HG02571 (cell line): ENCODE measurements at regions not wholly inside any gene's neighbourhood (a gene's known extent, or its start where the extent isn't known, plus 50 kb on each side); places are given as distances from the start of the nearest gene placed in this dataset.
"Not testable (repeated sequence)": the region's sequence is repeated elsewhere in the genome, so short reads cannot be mapped to it uniquely, and the experiment has no call there.

Experiments used
- ATAC-seq: cut with Tn5 transposase; IDR thresholded peaks from one replicate; pipeline ENCODE4 v1.9.1; 2021; ENCODE audit warnings: mild to moderate bottlenecking, moderate library complexity; ENCODE audit not compliant: unreplicated experiment

- peak; percentile 62 for ATAC-seq
Observed at GRCh38 chr13:44300895-44301638, 72.6 kb upstream of the SERP2 start.

GRCh38 chr13:44301639-44302015 lies 72.0 kb upstream of the SERP2 start:
- ATAC-seq: no peak

DNA sequence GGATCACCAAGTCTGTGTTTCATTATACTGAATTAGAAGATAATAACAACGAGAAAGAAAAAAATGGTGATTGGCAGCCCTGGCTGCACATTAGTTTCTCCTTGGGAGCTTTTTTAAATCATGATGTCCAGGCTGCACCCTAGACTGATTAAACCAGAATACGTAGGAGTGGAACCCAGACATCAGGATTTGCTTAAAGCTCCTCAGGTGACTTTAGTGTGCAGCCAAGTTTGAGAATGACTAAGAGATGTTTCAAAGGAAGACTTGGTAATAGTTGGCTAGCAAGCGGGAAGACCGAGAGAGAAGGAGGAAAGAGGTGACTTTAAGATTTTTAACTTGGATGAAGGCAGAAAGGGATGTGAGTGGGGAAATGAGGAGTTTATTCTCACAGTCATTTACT lies 71.4 kb upstream of the SERP2 start:
- ATAC-seq: no peak

DNA sequence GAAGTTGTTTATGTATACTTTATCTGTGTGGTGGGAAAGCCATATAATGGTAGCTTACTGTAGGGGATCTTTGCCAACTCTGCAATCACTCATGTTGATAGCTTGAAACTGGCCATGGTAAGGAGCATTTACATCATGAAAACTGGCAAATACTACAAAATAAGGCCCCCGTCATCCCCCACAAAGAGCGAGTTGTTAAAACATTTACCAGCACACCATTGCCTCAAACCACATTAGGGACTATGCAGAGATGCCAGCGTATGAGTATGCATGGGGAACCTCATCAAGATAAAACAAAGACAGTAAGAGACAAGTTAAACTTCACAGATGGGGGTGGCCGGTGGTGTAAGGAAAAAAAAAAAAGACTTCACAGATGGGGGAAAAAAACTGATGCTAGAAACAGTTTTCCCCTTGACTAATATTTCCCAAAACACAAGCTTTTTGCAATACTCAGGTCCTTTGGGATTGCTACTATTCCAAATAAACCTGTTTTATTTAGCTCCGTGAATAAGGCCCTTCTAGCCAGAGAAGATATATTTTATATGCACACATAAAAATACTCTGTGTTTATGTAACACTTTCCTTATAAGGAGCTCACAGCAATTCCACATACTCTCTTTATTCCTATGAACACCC lies 70.6 kb upstream of the SERP2 start:
- ATAC-seq: no peak

DNA sequence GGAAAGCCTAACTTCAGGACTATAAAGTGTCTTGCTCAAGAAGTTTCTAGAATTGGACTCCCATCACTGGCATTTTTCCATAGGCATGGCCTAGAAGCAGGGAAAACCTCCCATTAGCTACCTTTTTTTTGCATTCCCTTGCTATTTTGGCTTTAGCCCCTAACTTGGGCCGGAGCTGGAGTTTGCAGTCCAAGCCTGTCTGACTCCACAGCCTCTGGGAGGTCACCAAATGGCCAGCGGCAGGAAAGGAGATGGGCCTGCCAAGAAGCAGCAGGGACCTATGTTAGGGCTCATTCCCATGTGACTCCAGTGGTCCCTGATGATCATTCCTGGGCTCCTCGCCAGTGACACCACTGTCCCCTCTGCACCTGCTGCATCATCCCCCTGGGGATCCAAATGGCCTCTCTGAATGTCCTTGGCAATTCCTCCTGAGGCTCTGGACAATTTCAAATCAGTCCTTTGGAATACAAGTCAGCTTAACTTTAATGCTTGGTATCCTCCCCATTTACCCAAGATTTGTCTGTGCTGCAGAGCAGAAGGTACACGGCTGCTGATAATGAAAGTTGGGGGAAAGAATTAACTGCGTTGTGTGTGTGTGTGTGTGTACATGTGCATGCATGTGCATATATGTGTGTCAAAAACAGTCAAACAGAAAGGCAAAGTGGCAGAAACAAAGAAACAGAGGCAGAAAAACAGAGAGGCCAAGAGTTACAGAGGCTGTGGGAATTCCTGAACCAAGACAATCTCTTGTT lies 69.8 kb upstream of the SERP2 start:
- no peak for ATAC-seq

DNA sequence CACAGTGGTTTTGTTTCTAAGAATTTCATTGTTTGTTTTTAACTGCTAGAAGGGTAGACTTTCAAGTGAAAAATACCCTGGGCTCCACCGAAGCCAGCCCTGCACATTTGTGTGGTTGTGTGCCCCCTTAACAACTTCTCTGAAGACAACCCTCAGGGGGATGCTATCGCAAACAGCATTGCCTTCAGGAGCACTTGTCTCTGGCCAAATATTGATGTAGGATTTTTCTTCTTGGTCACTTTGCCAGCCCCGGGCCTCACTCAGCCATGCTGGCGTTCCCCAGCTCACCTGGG lies 69.2 kb upstream of the SERP2 start:
- no peak for ATAC-seq

DNA sequence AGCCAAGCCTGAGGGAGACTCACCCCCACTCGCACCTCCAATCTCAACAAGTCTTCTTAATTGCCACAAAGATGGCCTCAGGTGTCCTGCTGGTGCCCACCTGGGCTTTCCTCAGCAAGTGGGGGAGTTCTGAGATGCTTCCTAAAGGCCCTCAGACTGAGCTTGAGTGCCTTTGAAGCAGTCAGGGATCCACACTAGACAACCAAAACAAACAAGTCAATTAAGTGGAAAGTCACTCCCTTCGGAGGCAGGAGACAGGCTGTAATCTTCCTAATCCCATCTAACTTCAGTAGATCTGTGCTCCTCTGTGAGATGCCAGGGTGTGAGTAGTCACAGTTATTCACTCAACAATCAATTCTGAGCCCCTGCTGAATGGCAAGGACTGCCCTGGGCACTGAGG lies 68.3 kb upstream of the SERP2 start:
- ATAC-seq: no peak

DNA sequence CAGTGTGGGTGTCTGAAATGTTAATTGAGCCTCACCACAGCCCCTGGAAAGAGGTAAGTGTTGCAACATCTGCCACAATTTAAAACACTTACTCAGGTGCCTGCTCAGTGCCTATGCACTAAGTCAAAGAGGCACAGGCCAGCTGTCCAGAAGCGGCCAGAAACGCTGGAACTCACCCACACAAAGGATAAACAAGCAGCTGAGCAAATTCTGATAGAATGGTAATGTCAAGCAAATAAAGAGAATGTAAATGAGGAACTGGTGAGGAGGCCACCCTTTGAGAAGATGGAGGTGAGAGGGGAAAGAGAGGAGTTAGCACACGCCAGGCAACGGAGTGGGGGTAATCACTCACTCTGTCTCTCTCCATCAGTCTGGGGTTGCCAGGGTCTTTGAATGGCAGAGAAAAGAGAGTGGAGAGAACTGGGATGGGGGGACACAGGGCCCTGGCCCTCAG lies 67.7 kb upstream of the SERP2 start:
- no peak for ATAC-seq

GRCh38 chr13:44306371-44307192 lies 67.0 kb upstream of the SERP2 start:
- no peak for ATAC-seq

DNA sequence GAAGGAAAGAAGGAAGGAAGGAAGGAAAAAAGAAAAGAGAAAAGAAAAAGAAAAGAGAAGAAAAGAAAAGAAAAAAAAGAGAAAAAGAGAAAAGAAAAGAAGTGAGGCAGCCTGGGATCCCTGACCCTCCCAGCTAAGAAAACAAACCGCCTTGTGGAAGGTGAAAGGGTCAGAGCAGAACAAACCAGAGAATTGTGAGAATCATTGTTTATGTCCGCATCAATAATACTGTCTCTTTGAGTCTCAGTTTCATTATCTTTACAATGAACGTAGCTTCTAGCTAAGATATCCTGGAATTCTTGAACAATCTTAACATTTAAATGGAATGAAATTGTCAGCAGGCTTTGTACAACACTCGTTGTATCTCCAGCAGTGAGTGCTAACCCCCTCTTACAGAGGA lies 66.4 kb upstream of the SERP2 start:
- no peak for ATAC-seq

- no peak for ATAC-seq
Observed at GRCh38 chr13:44307844-44308243, 65.8 kb upstream of the SERP2 start.

- no peak for ATAC-seq
Observed at GRCh38 chr13:44308352-44308751, 65.3 kb upstream of the SERP2 start.

DNA sequence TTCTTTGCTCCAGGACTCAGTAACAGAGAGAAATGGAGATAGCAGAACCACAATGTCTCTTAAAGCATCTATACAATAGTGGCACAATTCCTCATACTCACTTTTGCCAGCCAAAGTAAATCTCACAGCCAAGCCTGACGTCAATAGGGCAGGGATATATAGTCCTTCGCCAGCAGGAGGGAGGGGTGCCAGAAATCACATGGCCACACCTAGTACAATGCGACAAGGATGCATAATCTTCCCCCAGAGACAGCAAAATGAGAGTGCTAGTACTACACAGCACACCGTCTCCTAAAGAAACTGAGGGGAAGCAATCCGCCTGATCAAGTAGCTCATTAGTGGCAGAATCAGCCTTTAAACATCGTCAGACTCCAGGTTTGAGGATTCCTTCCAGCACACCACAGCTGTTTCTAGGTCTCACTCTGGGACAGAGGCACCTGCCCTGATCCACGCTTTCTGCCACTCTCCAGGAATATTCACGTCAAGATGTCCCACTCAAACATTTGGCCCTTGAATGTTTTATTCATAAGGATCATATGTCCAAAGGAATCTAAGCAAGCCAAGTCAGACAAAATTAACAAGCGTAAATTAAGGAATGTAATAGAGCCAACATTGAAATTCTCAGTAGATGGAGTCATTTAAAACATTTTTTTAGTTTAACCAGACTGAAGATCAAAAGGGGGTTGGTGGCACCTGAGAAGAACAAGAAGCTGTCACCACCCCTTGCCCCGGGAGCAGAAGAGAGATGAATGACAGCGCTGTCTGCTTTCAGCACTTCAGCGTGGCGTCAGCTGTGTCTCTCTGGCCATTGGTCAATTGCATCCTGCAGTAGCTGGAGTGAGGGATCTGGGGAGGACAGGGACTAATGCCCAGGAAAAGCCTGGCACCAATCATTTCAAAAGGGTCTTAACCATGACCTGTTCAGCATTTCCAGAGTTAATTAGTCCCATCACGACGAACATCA lies 63.5 kb upstream of the SERP2 start:
- no peak for ATAC-seq

GRCh38 chr13:44311011-44311780 lies 62.4 kb upstream of the SERP2 start:
- no peak for ATAC-seq

GRCh38 chr13:44312131-44312530 lies 61.5 kb upstream of the SERP2 start:
- ATAC-seq: no peak

GRCh38 chr13:44312834-44313551 lies 60.6 kb upstream of the SERP2 start:
- ATAC-seq: no peak

GRCh38 chr13:44313674-44314073 lies 60.0 kb upstream of the SERP2 start:
- no peak for ATAC-seq

DNA sequence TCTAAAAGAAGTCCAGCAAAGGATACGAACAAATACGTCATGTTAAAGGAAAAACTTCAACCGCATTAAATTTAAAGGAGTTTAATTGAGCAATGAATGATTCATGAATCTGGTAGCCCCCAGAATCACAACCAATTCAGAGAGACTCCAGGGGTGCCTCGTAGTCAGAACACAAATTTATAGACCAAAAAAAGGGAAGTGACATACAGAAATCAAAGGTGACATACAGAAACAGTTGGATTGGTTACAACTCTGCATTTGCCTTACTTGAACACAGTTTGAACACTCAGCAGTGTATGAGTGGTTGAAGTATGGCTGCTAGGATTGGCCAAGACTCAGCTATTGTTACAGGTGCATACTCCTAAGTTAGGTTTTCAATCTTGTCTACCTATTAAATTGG lies 59.5 kb upstream of the SERP2 start:
- not testable (repeated sequence) for ATAC-seq

- ATAC-seq: no peak
Observed at GRCh38 chr13:44317752-44318151, 55.9 kb upstream of the SERP2 start.
